ENCODE measurements at regions not wholly inside any gene's neighbourhood (a gene's known extent, or its start where the extent isn't known, plus 50 kb on each side); places are given as distances from the start of the nearest gene placed in this dataset.

- BruUV-seq (replicated peaks) = no TSS peak
- H3K9me3 ChIP-seq (ENCODE audit: low read length) = no peaks in the 10 kb centered on the region
- no peak for DNase-seq (ENCODE audit: low spot score)
- H3K36me3 ChIP-seq (ENCODE audit: insufficient read depth, low read length) = no peaks in the 10 kb centered on the region
- no peak overlapping the region for H3K4me3 ChIP-seq (ENCODE audit: low read depth, low read length, poor library complexity, severe bottlenecking)
- ChIA-PET CTCF (ENCODE audit: unreplicated experiment) (no interaction called here), POLR2A (interaction anchor here (0.5 kb wide), 1 partner anchor 9 kb away, joined by 3 read pairs; no protein-coding TSS in a partner anchor)
- no peaks in the 10 kb centered on the region for H3K4me1 ChIP-seq (ENCODE audit: insufficient read depth, low read length, poor library complexity, severe bottlenecking)
- TF ChIP-seq, protein P1, sequence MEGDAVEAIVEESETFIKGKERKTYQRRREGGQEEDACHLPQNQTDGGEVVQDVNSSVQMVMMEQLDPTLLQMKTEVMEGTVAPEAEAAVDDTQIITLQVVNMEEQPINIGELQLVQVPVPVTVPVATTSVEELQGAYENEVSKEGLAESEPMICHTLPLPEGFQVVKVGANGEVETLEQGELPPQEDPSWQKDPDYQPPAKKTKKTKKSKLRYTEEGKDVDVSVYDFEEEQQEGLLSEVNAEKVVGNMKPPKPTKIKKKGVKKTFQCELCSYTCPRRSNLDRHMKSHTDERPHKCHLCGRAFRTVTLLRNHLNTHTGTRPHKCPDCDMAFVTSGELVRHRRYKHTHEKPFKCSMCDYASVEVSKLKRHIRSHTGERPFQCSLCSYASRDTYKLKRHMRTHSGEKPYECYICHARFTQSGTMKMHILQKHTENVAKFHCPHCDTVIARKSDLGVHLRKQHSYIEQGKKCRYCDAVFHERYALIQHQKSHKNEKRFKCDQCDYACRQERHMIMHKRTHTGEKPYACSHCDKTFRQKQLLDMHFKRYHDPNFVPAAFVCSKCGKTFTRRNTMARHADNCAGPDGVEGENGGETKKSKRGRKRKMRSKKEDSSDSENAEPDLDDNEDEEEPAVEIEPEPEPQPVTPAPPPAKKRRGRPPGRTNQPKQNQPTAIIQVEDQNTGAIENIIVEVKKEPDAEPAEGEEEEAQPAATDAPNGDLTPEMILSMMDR (conservative IDR thresholded peaks at IDR 0.05; ENCODE audit: low read length) = no peak
- no peak for TF ChIP-seq EZH2phosphoT487 (IDR thresholded peaks at IDR 0.05; ENCODE audit: borderline replicate concordance, low read depth, low read length)
- no peak overlapping the region for H3K4me2 ChIP-seq (ENCODE audit: low read length)
- H3K79me2 ChIP-seq (ENCODE audit: insufficient read depth, low read depth, low read length) = no peaks in the 10 kb centered on the region
- intact Hi-C loops (cut with micrococcal nuclease; ENCODE audit: unreplicated experiment) = no loop called here
- H3K27ac ChIP-seq (ENCODE audit: low read depth, low read length, poor library complexity, severe bottlenecking) = no peak overlapping the region
- no peak overlapping the region for H2AFZ ChIP-seq (ENCODE audit: low read length)
- H4K20me1 ChIP-seq (ENCODE audit: insufficient read depth, low read length) = no peaks in the 10 kb centered on the region
- H3K9me2 ChIP-seq (ENCODE audit: insufficient read depth, low read length) = no peaks in the 10 kb centered on the region
Measured at GRCh38 chr5:117160391-117160790, 585.8 kb upstream of the SEMA6A start.

- no TSS peak for BruUV-seq (replicated peaks)
- Histone ChIP-seq H3K4me1 (ENCODE audit: insufficient read depth, low read length, poor library complexity, severe bottlenecking) (no peaks in the 10 kb centered on the region), H3K79me2 (ENCODE audit: insufficient read depth, low read depth, low read length) (no peaks in the 10 kb centered on the region), H3K36me3 (ENCODE audit: insufficient read depth, low read length) (no peaks in the 10 kb centered on the region), H4K20me1 (ENCODE audit: insufficient read depth, low read length) (no peaks in the 10 kb centered on the region), H3K27ac (ENCODE audit: low read depth, low read length, poor library complexity, severe bottlenecking) (no peak overlapping the region), H2AFZ (ENCODE audit: low read length) (no peak overlapping the region), H3K9me2 (ENCODE audit: insufficient read depth, low read length) (no peaks in the 10 kb centered on the region), H3K9me3 (ENCODE audit: low read length) (no peaks in the 10 kb centered on the region), H3K4me3 (ENCODE audit: low read depth, low read length, poor library complexity, severe bottlenecking) (no peak overlapping the region), H3K4me2 (ENCODE audit: low read length) (no peak overlapping the region)
- ChIA-PET CTCF (ENCODE audit: unreplicated experiment) (no interaction called here), POLR2A (interaction anchor here (0.6 kb wide), 1 partner anchor 700 kb away, joined by 3 read pairs; no protein-coding TSS in a partner anchor)
- intact Hi-C loops (cut with micrococcal nuclease; ENCODE audit: unreplicated experiment) = no loop called here
- no peak for DNase-seq (ENCODE audit: low spot score)
- TF ChIP-seq EZH2phosphoT487 (IDR thresholded peaks at IDR 0.05; ENCODE audit: borderline replicate concordance, low read depth, low read length) = no peak
- TF ChIP-seq, protein P1 (conservative IDR thresholded peaks at IDR 0.05; ENCODE audit: low read length) = no peak
Measured at GRCh38 chr5:117149312-117149711, 574.7 kb upstream of the SEMA6A start.

- ChIA-PET POLR2A (interaction anchor here (0.6 to 1.6 kb wide), 2 partner anchors 11 to 768 kb away, joined by 3 to 5 read pairs; no protein-coding TSS in a partner anchor), CTCF (ENCODE audit: unreplicated experiment) (no interaction called here)
- H3K36me3 ChIP-seq (ENCODE audit: insufficient read depth, low read length) = no peaks in the 10 kb centered on the region
- BruUV-seq (replicated peaks) = no TSS peak
- intact Hi-C loops (cut with micrococcal nuclease; ENCODE audit: unreplicated experiment) = no loop called here
- no peak for TF ChIP-seq EZH2phosphoT487 (IDR thresholded peaks at IDR 0.05; ENCODE audit: borderline replicate concordance, low read depth, low read length)
- TF ChIP-seq, protein P1 (conservative IDR thresholded peaks at IDR 0.05; ENCODE audit: low read length) = no peak
- H3K27ac ChIP-seq (ENCODE audit: low read depth, low read length, poor library complexity, severe bottlenecking) = no peak overlapping the region
- no peak overlapping the region for H3K4me2 ChIP-seq (ENCODE audit: low read length)
- no peak overlapping the region for H2AFZ ChIP-seq (ENCODE audit: low read length)
- no peaks in the 10 kb centered on the region for H3K79me2 ChIP-seq (ENCODE audit: insufficient read depth, low read depth, low read length)
- no peak overlapping the region for H3K4me3 ChIP-seq (ENCODE audit: low read depth, low read length, poor library complexity, severe bottlenecking)
- H3K9me2 ChIP-seq (ENCODE audit: insufficient read depth, low read length) = no peaks in the 10 kb centered on the region
- no peak for DNase-seq (ENCODE audit: low spot score)
- H3K9me3 ChIP-seq (ENCODE audit: low read length) = no peaks in the 10 kb centered on the region
- H3K4me1 ChIP-seq (ENCODE audit: insufficient read depth, low read length, poor library complexity, severe bottlenecking) = no peaks in the 10 kb centered on the region
- no peaks in the 10 kb centered on the region for H4K20me1 ChIP-seq (ENCODE audit: insufficient read depth, low read length)
Measured at GRCh38 chr5:117144086-117144485, 569.5 kb upstream of the SEMA6A start.
